ENCODE measurements at regions not wholly inside any gene's neighbourhood (a gene's known extent, or its start where the extent isn't known, plus 50 kb on each side); places are given as distances from the start of the nearest gene placed in this dataset.

DNA sequence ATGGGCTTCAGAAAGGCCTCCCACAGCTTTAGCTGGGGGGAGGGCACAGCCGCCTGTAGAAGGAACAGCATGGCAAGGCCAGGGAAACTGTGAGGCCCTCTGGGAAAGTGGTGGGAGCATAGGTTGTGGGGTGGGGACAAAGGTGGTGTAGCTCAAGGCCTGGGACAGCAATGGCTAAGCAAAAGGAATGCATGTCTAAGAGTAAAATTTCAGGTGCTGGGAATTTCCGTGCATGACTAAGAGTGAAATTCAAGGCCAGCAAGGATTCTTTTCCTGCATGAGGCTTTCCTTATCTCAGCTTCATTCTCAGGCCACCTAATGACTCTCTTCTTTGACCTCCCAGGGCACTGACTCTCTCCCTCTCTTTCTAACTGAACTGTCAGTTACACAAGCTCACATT, 86.5 kb upstream of the WNT4 start:
- no peak overlapping the region for H3K4me2 ChIP-seq (ENCODE audit: insufficient read depth, low read length)
- no peak overlapping the region for H3K9ac ChIP-seq (replicated peaks; ENCODE audit: extremely low read depth, insufficient read depth, low read length)
- intact Hi-C loops (cut with micrococcal nuclease) = no loop called here
- H3K79me2 ChIP-seq (ENCODE audit: control insufficient read depth, insufficient read depth, low read length) = no peaks in the 10 kb centered on the region
- FAIRE-seq = no peak
- no TSS peak for BruUV-seq (replicated peaks)
- dilution Hi-C loops (cut with MboI; ENCODE audit: extremely low pct_ligation_motif_present, low sequenced_read_pairs) = no loop called here
- H4K20me1 ChIP-seq (replicated peaks; ENCODE audit: control insufficient read depth, extremely low read depth, insufficient read depth, low read length) = no peaks in the 10 kb centered on the region
- no peak overlapping the region for H3K4me3 ChIP-seq (replicated peaks in 1 of 3; ENCODE audit: insufficient read depth in 1 of 3, low read depth in 1 of 3, low read length in 3 of 3)
- no peaks in the 10 kb centered on the region for H3K36me3 ChIP-seq (ENCODE audit: control insufficient read depth in 2 of 2, extremely low read depth in 1 of 2, insufficient read depth in 2 of 2, low read length in 2 of 2)
- H3K27ac ChIP-seq (ENCODE audit: insufficient read depth, low read depth, low read length) = no peak overlapping the region
- no peak overlapping the region for H2AFZ ChIP-seq (ENCODE audit: low read depth, low read length)
- peaks cover 0 to under 1% of the 10 kb centered on the region in 2 experiments for H3K27me3 ChIP-seq (ENCODE audit: control insufficient read depth in 2 of 2, insufficient read depth in 2 of 2, low read length in 2 of 2)
- TF ChIP-seq MYC (IDR thresholded peaks at IDR 0.05; ENCODE audit: low read depth, low read length) = no peak
- no peak for TF ChIP-seq POLR2AphosphoS5 (IDR thresholded peaks at IDR 0.05; ENCODE audit: insufficient read depth, low read depth, low read length)
- no peak for TF ChIP-seq JUN (IDR thresholded peaks at IDR 0.05; ENCODE audit: borderline replicate concordance, insufficient read depth, insufficient read length, low read depth)
- TF ChIP-seq, protein P1, sequence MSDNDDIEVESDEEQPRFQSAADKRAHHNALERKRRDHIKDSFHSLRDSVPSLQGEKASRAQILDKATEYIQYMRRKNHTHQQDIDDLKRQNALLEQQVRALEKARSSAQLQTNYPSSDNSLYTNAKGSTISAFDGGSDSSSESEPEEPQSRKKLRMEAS (IDR thresholded peaks at IDR 0.05; ENCODE audit: insufficient read depth, insufficient read length) = no peak
- TF ChIP-seq, protein P2, sequence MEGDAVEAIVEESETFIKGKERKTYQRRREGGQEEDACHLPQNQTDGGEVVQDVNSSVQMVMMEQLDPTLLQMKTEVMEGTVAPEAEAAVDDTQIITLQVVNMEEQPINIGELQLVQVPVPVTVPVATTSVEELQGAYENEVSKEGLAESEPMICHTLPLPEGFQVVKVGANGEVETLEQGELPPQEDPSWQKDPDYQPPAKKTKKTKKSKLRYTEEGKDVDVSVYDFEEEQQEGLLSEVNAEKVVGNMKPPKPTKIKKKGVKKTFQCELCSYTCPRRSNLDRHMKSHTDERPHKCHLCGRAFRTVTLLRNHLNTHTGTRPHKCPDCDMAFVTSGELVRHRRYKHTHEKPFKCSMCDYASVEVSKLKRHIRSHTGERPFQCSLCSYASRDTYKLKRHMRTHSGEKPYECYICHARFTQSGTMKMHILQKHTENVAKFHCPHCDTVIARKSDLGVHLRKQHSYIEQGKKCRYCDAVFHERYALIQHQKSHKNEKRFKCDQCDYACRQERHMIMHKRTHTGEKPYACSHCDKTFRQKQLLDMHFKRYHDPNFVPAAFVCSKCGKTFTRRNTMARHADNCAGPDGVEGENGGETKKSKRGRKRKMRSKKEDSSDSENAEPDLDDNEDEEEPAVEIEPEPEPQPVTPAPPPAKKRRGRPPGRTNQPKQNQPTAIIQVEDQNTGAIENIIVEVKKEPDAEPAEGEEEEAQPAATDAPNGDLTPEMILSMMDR (IDR thresholded peaks at IDR 0.05; ENCODE audit: extremely low read depth in 1 of 2, insufficient read depth in 1 of 2, low read depth in 1 of 2, low read length in 2 of 2) = no peak
- no peak for TF ChIP-seq GATA2 (IDR thresholded peaks at IDR 0.05; ENCODE audit: insufficient read depth, insufficient read length, low read depth, low read length)
- no peak for TF ChIP-seq POLR2A (IDR thresholded peaks at IDR 0.05; ENCODE audit: low read depth, low read length)
- TF ChIP-seq FOS (IDR thresholded peaks at IDR 0.05; ENCODE audit: borderline replicate concordance, insufficient read depth, low read length) = no peak
- H3K9me3 ChIP-seq (replicated peaks; ENCODE audit: control insufficient read depth, insufficient read depth, low read length) = no peaks in the 10 kb centered on the region
- DNase-seq (ENCODE audit: low read depth, low spot score) = peak; percentile 4
- no peaks in the 10 kb centered on the region for H3K9me1 ChIP-seq (replicated peaks; ENCODE audit: control insufficient read depth, extremely low read depth, insufficient read depth, low read length)
- CTCF ChIA-PET = interaction anchor here (0.6 to 0.9 kb wide), 2 partner anchors 13 to 35 kb away, joined by 3 read pairs; no protein-coding TSS in a partner anchor
- POLR2A ChIA-PET = no interaction called here
- no peaks in the 10 kb centered on the region for H3K4me1 ChIP-seq (ENCODE audit: control insufficient read depth, extremely low read depth, insufficient read depth, low read length)

Data from endothelial cell of umbilical vein (primary cell).